HepG2 (cell line): ENCODE measurements at regions not wholly inside any gene's neighbourhood (a gene's known extent, or its start where the extent isn't known, plus 50 kb on each side); places are given as distances from the start of the nearest gene placed in this dataset.
A peak's percentile ranks its signal among the peaks of the same experiment; 100 is the strongest.

Source experiments
- BCLAF1 ChIP-seq: fragments of 450-650 bp; IDR thresholded peaks from 2 replicates; pipeline ENCODE4 v1.6.1; 2017; ENCODE audit warnings: mild to moderate bottlenecking
- EP300 ChIP-seq, 3 experiments: sonication (generic) in 1 of 3; formaldehyde crosslinking in 1 of 3; IDR thresholded peaks; 2 replicates each; pipeline versions ENCODE4 v1.5.1 to v1.6.1; 2011 to 2020; ENCODE audit warnings: low read depth in 2 of 3, low read length in 2 of 3, borderline replicate concordance in 1 of 3, improper control_type of control experiment in 1 of 3, mild to moderate bottlenecking in 1 of 3, missing genetic modification reagents in 1 of 3, moderate library complexity in 1 of 3
- FOSL2 ChIP-seq: sonication (generic); formaldehyde crosslinking; IDR thresholded peaks from 2 replicates; pipeline ENCODE4 v1.4.0; 2020; ENCODE audit warnings: missing genetic modification reagents
- FOXP1 ChIP-seq, 2 experiments: fragments of 450-650 bp in 1 of 2; IDR thresholded peaks; 2 replicates each; pipeline ENCODE4 v1.6.1; 2017 to 2018; ENCODE audit warnings: antibody characterized with exemption in 1 of 2
- GATAD2A ChIP-seq: IDR thresholded peaks from 2 replicates; pipeline ENCODE4 v1.6.1; 2016
- HMG20A ChIP-seq: IDR thresholded peaks from 2 replicates; pipeline ENCODE4 v1.6.1; 2016; ENCODE audit warnings: borderline replicate concordance
- HNF4A ChIP-seq: sonication (generic); formaldehyde crosslinking; IDR thresholded peaks from 2 replicates; pipeline ENCODE4 v1.4.0; 2020; ENCODE audit warnings: missing genetic modification reagents
- HOXA3 ChIP-seq: sonication (generic); formaldehyde crosslinking; IDR thresholded peaks from 2 replicates; pipeline ENCODE4 v1.5.0; 2020; ENCODE audit warnings: missing genetic modification reagents
- KDM6A ChIP-seq: IDR thresholded peaks from 2 replicates; pipeline ENCODE4 v1.6.1; 2016; ENCODE audit warnings: low read depth
- NFIC ChIP-seq: IDR thresholded peaks from 2 replicates; pipeline ENCODE4 v1.6.1; 2012; ENCODE audit warnings: mild to moderate bottlenecking, low read length, inconsistent platforms
- POLR2AphosphoS2 ChIP-seq: IDR thresholded peaks from 2 replicates; pipeline ENCODE4 v1.6.1; 2011; ENCODE audit warnings: low read depth, low read length, improper control_type of control experiment
- SOX13 ChIP-seq, 3 experiments: fragments of 450-650 bp in 1 of 3; sonication (generic) in 1 of 3; formaldehyde crosslinking in 1 of 3; IDR thresholded peaks in 2 of 3; conservative IDR thresholded peaks in 1 of 3; 2 replicates each; pipeline versions ENCODE4 v1.5.0 to v1.6.1; 2016 to 2020; ENCODE audit warnings: antibody characterized with exemption in 1 of 3, mild to moderate bottlenecking in 1 of 3, missing compliant biosample characterization in 1 of 3, missing genetic modification reagents in 1 of 3, moderate library complexity in 1 of 3
- STAT5B ChIP-seq: sonication (generic); formaldehyde crosslinking; IDR thresholded peaks from 2 replicates; pipeline ENCODE4 v1.4.0; 2020; ENCODE audit warnings: missing genetic modification reagents
- THAP9 ChIP-seq: sonication (generic); formaldehyde crosslinking; IDR thresholded peaks from 2 replicates; pipeline ENCODE4; 2020; ENCODE audit warnings: missing genetic modification reagents, mild to moderate bottlenecking, borderline replicate concordance
- ZBTB10 ChIP-seq: sonication (generic); formaldehyde crosslinking; IDR thresholded peaks from 2 replicates; pipeline ENCODE4 v1.4.0; 2020; ENCODE audit warnings: missing genetic modification reagents, borderline replicate concordance
- ZNF543 ChIP-seq: sonication (generic); formaldehyde crosslinking; IDR thresholded peaks from 2 replicates; pipeline ENCODE4 v1.4.0; 2020; ENCODE audit warnings: mild to moderate bottlenecking, missing genetic modification reagents
- ZNF710 ChIP-seq: sonication (generic); formaldehyde crosslinking; IDR thresholded peaks from 2 replicates; pipeline ENCODE4 v1.5.0; 2020; ENCODE audit warnings: mild to moderate bottlenecking, missing genetic modification reagents, borderline replicate concordance
- ZNF737 ChIP-seq: sonication (generic); formaldehyde crosslinking; IDR thresholded peaks from 2 replicates; pipeline ENCODE4 v1.5.0; 2020; ENCODE audit warnings: missing genetic modification reagents, mild to moderate bottlenecking, borderline replicate concordance

- TF ChIP-seq BCLAF1 (no peak), HMG20A (CRISPR knock-in tag) (0 out of 2 replicates have a peak, but pooled peaks have one; percentile 21), KDM6A (peak; percentile 32; the same call in 1 of the 2 replicates), ZNF543 (CRISPR knock-in tag) (no peak), STAT5B (CRISPR knock-in tag) (no peak), POLR2AphosphoS2 (no peak), NFIC (0 out of 2 replicates have a peak, but pooled peaks have one; percentile 21), FOXP1 (IDR thresholded peaks at IDR 0.05) (no peak), FOXP1 (CRISPR knock-in tag; IDR thresholded peaks at IDR 0.05) (peak; percentile 48; the same call in 1 of the 2 replicates), THAP9 (CRISPR knock-in tag) (no peak), HOXA3 (CRISPR knock-in tag) (peak; percentile 32; the same call in 1 of the 2 replicates), GATAD2A (CRISPR knock-in tag) (peak; percentile 77), ZBTB10 (CRISPR knock-in tag) (peak; percentile 40; the same call in 1 of the 2 replicates), SOX13 (IDR thresholded peaks at IDR 0.05) (no peak), SOX13 (CRISPR knock-in tag; conservative IDR thresholded peaks at IDR 0.05 in 1 of 2, IDR thresholded peaks at IDR 0.05 in 1 of 2) (peak in 1 of 2 experiments; percentile 55; a peak in 2 of 4 replicates), FOSL2 (peak; percentile 36; the same call in 1 of the 2 replicates), ZNF737 (CRISPR knock-in tag) (no peak), ZNF710 (CRISPR knock-in tag) (peak; percentile 74; the same call in 1 of the 2 replicates), EP300 (IDR thresholded peaks at IDR 0.05; ENCODE audit: low read depth in 2 of 2, low read length in 2 of 2) (peak in 1 of 2 experiments; percentile 82; a peak in 1 of 4 replicates), EP300 (CRISPR knock-in tag; IDR thresholded peaks at IDR 0.05; ENCODE audit: borderline replicate concordance) (no peak; the same call in 1 of the 2 replicates), HNF4A (CRISPR knock-in tag) (peak; percentile 51)
Measured at GRCh38 chr1:87786861-87787545, 458.3 kb downstream of the LMO4 start (continued).
